ENCODE measurements at regions not wholly inside any gene's neighbourhood (a gene's known extent, or its start where the extent isn't known, plus 50 kb on each side); places are given as distances from the start of the nearest gene placed in this dataset.

DNA sequence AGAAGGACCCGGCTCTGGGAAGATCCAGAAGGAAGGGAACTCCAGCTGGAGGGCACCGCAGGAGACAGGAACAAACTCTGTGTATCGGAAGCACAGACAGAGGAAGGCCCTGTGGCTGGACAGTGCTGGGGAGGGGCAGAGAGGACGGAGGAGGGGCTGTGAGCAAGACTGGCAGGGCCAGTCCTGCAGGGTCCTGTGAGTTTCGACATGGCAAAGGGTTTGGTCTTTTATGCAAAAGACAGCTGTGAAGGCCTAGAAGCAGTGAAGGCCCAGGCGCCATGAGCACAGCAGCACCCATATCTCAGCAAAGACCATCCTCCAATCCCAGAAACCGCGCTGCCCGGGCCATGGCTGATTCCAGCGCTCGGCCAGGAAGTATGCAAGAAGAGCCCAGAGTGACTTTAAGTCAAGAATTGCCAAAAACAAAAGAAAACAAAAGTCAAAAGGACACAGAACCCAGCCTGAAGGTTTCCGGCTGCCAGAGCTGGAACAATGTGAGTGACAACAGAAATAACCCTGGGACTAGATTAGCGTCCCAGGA is 126.5 kb downstream of the NCOR2 start:
- H3K4me3 ChIP-seq (ENCODE audit: low read length): no peak overlapping the region
- DNase-seq (ENCODE audit: low read depth): no peak
- TF ChIP-seq, protein P1, sequence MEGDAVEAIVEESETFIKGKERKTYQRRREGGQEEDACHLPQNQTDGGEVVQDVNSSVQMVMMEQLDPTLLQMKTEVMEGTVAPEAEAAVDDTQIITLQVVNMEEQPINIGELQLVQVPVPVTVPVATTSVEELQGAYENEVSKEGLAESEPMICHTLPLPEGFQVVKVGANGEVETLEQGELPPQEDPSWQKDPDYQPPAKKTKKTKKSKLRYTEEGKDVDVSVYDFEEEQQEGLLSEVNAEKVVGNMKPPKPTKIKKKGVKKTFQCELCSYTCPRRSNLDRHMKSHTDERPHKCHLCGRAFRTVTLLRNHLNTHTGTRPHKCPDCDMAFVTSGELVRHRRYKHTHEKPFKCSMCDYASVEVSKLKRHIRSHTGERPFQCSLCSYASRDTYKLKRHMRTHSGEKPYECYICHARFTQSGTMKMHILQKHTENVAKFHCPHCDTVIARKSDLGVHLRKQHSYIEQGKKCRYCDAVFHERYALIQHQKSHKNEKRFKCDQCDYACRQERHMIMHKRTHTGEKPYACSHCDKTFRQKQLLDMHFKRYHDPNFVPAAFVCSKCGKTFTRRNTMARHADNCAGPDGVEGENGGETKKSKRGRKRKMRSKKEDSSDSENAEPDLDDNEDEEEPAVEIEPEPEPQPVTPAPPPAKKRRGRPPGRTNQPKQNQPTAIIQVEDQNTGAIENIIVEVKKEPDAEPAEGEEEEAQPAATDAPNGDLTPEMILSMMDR (conservative IDR thresholded peaks at IDR 0.05; ENCODE audit: low read depth, low read length): no peak

DNA sequence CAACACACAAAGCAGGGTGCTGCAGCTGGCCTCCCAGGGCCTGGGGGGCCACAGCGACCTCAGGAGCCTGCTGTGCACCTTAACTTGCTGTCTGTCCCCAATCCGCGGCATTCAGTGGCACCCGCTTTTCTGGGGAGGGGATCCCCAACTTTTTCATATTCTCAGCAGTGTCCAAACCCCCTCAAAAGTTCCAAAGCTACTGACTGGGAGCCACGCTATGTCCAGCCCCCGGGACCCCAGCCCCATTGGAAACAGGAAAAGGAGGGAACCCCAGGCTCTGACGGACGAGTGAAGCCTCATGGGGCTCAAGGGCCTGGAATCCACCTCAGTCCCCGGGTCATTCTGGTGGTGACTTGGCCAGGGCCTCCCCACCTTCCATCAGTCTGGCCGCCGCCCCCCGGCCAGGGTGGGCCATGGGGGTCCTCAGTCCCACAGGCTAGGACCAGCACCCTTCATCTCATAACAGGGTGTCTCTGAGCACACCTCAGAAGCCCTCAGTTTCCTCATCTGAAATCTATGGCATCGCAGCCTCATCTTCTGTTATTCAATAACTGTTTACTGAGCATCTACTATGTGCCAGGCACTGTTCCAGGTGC is 127.3 kb downstream of the NCOR2 start:
- no peak for DNase-seq (ENCODE audit: low read depth)
- H3K4me3 ChIP-seq (ENCODE audit: low read length): no peak overlapping the region
- TF ChIP-seq, protein P1 (conservative IDR thresholded peaks at IDR 0.05; ENCODE audit: low read depth, low read length): no peak

DNA sequence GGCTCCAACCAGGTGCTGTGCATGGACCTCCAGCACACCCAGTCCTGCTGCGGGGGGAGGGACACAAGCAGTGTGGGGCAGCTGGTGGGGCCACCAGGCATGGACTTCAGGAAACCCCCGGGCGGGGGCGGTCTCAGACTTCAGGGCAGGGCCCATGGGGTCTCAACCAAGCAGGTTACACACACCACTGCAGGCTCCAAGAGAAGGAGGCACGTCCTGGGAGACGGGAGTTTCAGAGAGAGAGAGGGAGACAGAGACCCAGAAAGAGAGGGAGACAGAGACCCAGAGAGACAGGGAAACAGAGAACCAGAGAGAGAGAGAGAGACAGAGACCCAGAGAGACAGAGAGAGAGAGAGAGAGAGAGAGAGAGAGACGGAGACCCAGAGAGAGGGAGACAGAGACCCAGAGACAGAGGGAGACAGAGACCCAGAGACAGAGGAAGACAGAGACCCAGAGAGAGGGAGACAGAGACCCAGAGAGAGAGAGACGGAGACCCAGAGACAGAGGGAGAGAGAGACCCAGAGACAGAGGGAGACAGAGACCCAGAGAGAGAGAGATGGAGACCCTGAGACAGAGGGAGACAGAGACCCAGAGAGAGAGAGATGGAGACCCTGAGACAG is 128.9 kb downstream of the NCOR2 start:
- TF ChIP-seq, protein P1 (conservative IDR thresholded peaks at IDR 0.05; ENCODE audit: low read depth, low read length): no peak

DNA sequence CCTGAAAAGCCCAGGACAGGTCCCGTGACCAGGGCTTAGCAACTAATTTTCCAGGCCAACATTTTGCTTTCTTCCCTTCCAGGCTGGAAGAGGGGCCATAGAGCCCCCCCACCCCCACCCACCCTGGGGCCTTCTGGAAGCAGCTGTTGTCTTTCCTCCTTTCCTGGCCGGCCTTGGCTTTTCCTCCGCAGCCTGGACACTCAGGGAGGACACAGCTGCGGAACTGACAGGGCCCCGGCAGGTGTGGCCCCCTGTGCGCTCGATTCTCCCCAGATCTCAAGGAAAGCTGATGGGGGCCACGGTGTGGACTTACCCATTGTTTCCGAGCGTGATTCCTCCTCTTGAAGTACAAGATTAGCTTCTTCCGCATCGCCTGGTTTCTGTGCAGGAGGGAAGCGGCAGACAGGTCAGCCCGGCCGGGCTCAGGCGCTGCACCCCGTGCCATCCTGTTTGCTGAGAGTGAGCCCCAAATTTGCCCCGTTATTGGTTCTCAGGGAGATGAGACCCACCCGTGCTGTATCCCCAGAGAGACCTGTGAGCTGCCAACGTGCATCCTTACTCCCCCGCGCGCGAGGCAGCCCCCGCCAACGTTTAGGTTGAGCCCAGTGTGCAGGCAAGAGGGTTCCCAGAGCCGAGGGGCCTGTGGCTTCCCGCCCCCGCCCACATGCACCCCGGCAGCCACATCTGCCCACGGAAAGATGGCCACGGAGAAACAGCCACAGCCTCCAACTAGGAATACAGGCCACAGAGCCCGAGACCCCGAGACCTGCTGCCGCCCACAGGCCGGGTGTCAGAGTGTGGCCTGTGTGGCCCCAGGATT is 129.6 kb downstream of the NCOR2 start:
- H3K4me3 ChIP-seq (ENCODE audit: low read length): no peak overlapping the region
- TF ChIP-seq, protein P1 (conservative IDR thresholded peaks at IDR 0.05; ENCODE audit: low read depth, low read length): no peak
- DNase-seq (ENCODE audit: low read depth): no peak

More for the DNA sequence above, 128.9 kb downstream of the NCOR2 start:
- DNase-seq (ENCODE audit: low read depth): no peak
- no peak overlapping the region for H3K4me3 ChIP-seq (ENCODE audit: low read length)

DNA sequence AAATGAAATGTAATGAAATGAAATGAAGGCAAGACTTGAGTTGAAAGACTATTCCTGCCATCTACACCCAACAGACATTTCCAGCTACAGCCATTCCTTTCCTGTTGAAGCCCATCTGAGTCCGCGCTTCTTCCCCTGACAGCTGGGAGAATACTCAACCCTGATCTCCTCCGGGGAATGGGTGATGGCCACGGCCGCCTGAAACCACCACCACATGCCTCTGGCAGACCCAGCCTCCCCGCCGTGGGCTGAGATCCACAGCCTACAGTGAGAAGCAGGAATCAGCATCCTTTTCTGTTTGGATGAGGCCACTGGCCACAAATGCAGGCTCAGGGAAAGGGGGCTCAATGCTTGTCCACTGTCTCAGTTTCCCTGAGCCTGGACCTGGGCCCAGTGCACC is 130.3 kb downstream of the NCOR2 start:
- DNase-seq (ENCODE audit: low read depth): no peak
- TF ChIP-seq, protein P1 (conservative IDR thresholded peaks at IDR 0.05; ENCODE audit: low read depth, low read length): no peak
- no peak overlapping the region for H3K4me3 ChIP-seq (ENCODE audit: low read length)

DNA sequence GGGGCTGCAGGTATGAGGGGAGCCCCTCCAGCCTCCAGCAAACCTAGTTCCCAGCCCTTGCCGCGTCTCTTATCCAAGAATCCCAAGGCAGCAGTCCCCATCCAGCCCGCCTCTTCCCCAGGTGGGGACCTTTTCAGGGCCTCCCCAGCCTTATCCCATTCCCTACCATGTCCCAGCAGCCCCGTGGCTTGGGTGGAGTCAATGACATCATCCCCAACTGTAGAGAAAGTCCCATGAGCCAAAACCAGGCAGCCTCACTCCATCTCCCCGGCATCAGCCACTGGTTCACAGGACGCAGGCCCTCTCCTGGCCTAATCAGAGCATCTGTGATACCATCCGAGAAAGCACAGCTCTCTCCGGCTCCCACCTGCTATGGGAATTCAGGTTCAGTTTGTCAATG is 131.0 kb downstream of the NCOR2 start:
- TF ChIP-seq, protein P1 (conservative IDR thresholded peaks at IDR 0.05; ENCODE audit: low read depth, low read length): no peak
- H3K4me3 ChIP-seq (ENCODE audit: low read length): no peak overlapping the region
- no peak for DNase-seq (ENCODE audit: low read depth)

Data from retinal pigment epithelial cell (primary cell).